Keratinocyte (primary cell): ENCODE measurements at regions not wholly inside any gene's neighbourhood (a gene's known extent, or its start where the extent isn't known, plus 50 kb on each side); places are given as distances from the start of the nearest gene placed in this dataset.

ENCODE experiments used
- DNase-seq: peaks from one replicate; pipeline ENCODE4 v3.0.0-alpha.2; 2011; ENCODE audit warnings: low read depth, missing footprints, low spot score
- FAIRE-seq: peaks from 2 replicates; lab custom pipeline; 2011; peaks lifted over from hg19 to GRCh38; lab: Jason Lieb, UNC
- H2AFZ ChIP-seq: 2 replicates; pipeline ENCODE4 v1.6.0; 2012; ENCODE audit warnings: low read length, control low read depth, inconsistent platforms; ENCODE audit not compliant: control insufficient read depth
- H3K27ac ChIP-seq: 2 replicates; pipeline ENCODE4 v1.5.1; 2011; ENCODE audit warnings: low read length; ENCODE audit not compliant: control insufficient read depth, insufficient read depth
- H3K27me3 ChIP-seq: 3 replicates; pipeline ENCODE4 v1.6.0; 2011; ENCODE audit warnings: low read length; ENCODE audit not compliant: control insufficient read depth, insufficient read depth; ENCODE audit errors: extremely low read depth
- H3K36me3 ChIP-seq, 2 experiments: 2 replicates in 1 of 2; 3 replicates in 1 of 2; pipeline ENCODE4 v1.5.1; 2011; ENCODE audit warnings: low read length in 2 of 2, mild to moderate bottlenecking in 1 of 2; ENCODE audit not compliant: control insufficient read depth in 2 of 2, insufficient read depth in 2 of 2; ENCODE audit errors: extremely low read depth in 1 of 2
- H3K4me1 ChIP-seq: 3 replicates; pipeline ENCODE4 v1.5.1; 2011; ENCODE audit warnings: low read length; ENCODE audit not compliant: control insufficient read depth, insufficient read depth; ENCODE audit errors: extremely low read depth
- H3K4me2 ChIP-seq: 3 replicates; pipeline ENCODE4 v1.6.0; 2011; ENCODE audit warnings: low read depth, low read length; ENCODE audit not compliant: control insufficient read depth, insufficient read depth; ENCODE audit errors: extremely low read depth
- H3K4me3 ChIP-seq, 3 experiments: fragments of 200-600 bp in 1 of 3; sonication (generic) in 1 of 3; 2 replicates in 2 of 3; 3 replicates in 1 of 3; pipeline ENCODE4 v1.5.1; 2011 to 2016; ENCODE audit warnings: low read length in 3 of 3, mild to moderate bottlenecking in 3 of 3, control low read depth in 2 of 3, inconsistent platforms in 1 of 3, low read depth in 1 of 3, mixed read lengths in 1 of 3, mixed run types in 1 of 3, moderate library complexity in 1 of 3; ENCODE audit not compliant: control insufficient read depth in 2 of 3, insufficient read depth in 2 of 3; ENCODE audit errors: extremely low read depth in 1 of 3
- H3K79me2 ChIP-seq: 2 replicates; pipeline ENCODE4 v1.6.0; 2012; ENCODE audit warnings: low read length; ENCODE audit not compliant: control insufficient read depth, insufficient read depth
- H3K9ac ChIP-seq: 3 replicates; pipeline ENCODE4 v1.6.0; 2011; ENCODE audit warnings: low read length; ENCODE audit not compliant: control insufficient read depth, insufficient read depth; ENCODE audit errors: extremely low read depth
- H3K9me1 ChIP-seq: 3 replicates; pipeline ENCODE4 v1.6.0; 2011; ENCODE audit warnings: low read length; ENCODE audit not compliant: control insufficient read depth, insufficient read depth; ENCODE audit errors: extremely low read depth
- H3K9me3 ChIP-seq: 2 replicates; pipeline ENCODE4 v1.5.1; 2012; ENCODE audit warnings: low read depth, low read length; ENCODE audit not compliant: control insufficient read depth
- H4K20me1 ChIP-seq: 3 replicates; pipeline ENCODE4 v1.6.0; 2011; ENCODE audit warnings: low read length; ENCODE audit not compliant: control insufficient read depth, insufficient read depth; ENCODE audit errors: extremely low read depth
- CTCF ChIP-seq, 3 experiments: IDR thresholded peaks in 1 of 3; conservative IDR thresholded peaks in 1 of 3; optimal IDR thresholded peaks in 1 of 3; 2 replicates in 2 of 3; 3 replicates in 1 of 3; pipeline versions ENCODE3 to v1.5.1; 2011; ENCODE audit warnings: low read length in 3 of 3, mild to moderate bottlenecking in 3 of 3, moderate library complexity in 2 of 3, control low read depth in 1 of 3, inconsistent platforms in 1 of 3; ENCODE audit not compliant: insufficient read depth in 2 of 3; ENCODE audit errors: extremely low read depth in 1 of 3
- EZH2 ChIP-seq: IDR thresholded peaks from one replicate; pipeline ENCODE4 v1.6.1; 2012; ENCODE audit warnings: inconsistent platforms, mild to moderate bottlenecking, low read length, moderate library complexity
- dilution Hi-C: fragments of 300-500 bp; cut with MboI; formaldehyde crosslinking; loops from one replicate; pipeline ENCODE4 v1.7.0; 2020; ENCODE audit warnings: low sequenced_read_pairs; ENCODE audit not compliant: extremely low pct_ligation_motif_present

GRCh38 chr3:135865085-135865484, 100.4 kb upstream of the PPP2R3A start:
- Histone ChIP-seq H3K27me3 (no peaks in the 10 kb centered on the region), H3K9ac (no peak overlapping the region), H4K20me1 (no peaks in the 10 kb centered on the region), H3K9me1 (no peaks in the 10 kb centered on the region), H2AFZ (no peak overlapping the region), H3K4me1 (no peaks in the 10 kb centered on the region), H3K27ac (no peak overlapping the region), H3K9me3 (no peaks in the 10 kb centered on the region), H3K79me2 (no peaks in the 10 kb centered on the region), H3K36me3 (no peaks in the 10 kb centered on the region), H3K4me2 (no peak overlapping the region), H3K4me3 (no peak overlapping the region)
- TF ChIP-seq EZH2 (no peak), CTCF (optimal IDR thresholded peaks at IDR 0.05 in 1 of 3, IDR thresholded peaks at IDR 0.05 in 1 of 3, conservative IDR thresholded peaks at IDR 0.05 in 1 of 3; ENCODE audit: extremely low read depth in 1 of 3, insufficient read depth in 2 of 3, low read length in 3 of 3) (no peak)
- no peak for FAIRE-seq
- DNase-seq, result no peak
- dilution Hi-C loops, result no loop called here

GRCh38 chr3:135865553-135865952, 100.0 kb upstream of the PPP2R3A start:
- H2AFZ ChIP-seq, result no peak overlapping the region
- no peak overlapping the region for H3K27ac ChIP-seq
- H4K20me1 ChIP-seq, result no peaks in the 10 kb centered on the region
- H3K4me3 ChIP-seq, result no peak overlapping the region
- dilution Hi-C loops, result no loop called here
- no peaks in the 10 kb centered on the region for H3K27me3 ChIP-seq
- no peaks in the 10 kb centered on the region for H3K4me1 ChIP-seq
- H3K9me3 ChIP-seq, result no peaks in the 10 kb centered on the region
- no peaks in the 10 kb centered on the region for H3K9me1 ChIP-seq
- no peak for DNase-seq
- H3K36me3 ChIP-seq, result no peaks in the 10 kb centered on the region
- no peak overlapping the region for H3K4me2 ChIP-seq
- no peak for FAIRE-seq
- no peak for TF ChIP-seq CTCF (optimal IDR thresholded peaks at IDR 0.05 in 1 of 3, IDR thresholded peaks at IDR 0.05 in 1 of 3, conservative IDR thresholded peaks at IDR 0.05 in 1 of 3; ENCODE audit: extremely low read depth in 1 of 3, insufficient read depth in 2 of 3, low read length in 3 of 3)
- no peak overlapping the region for H3K9ac ChIP-seq
- H3K79me2 ChIP-seq, result no peaks in the 10 kb centered on the region
